Colon (tissue), 2 donors: ENCODE measurements at regions not wholly inside any gene's neighbourhood (a gene's known extent, or its start where the extent isn't known, plus 50 kb on each side); places are given as distances from the start of the nearest gene placed in this dataset.
"Not testable (repeated sequence)": the region's sequence is repeated elsewhere in the genome, so short reads cannot be mapped to it uniquely, and the experiment has no call there.

ENCODE experiments used
- FAIRE-seq: peaks from 2 replicates; lab custom pipeline; 2012; peaks lifted over from hg19 to GRCh38; lab: Jason Lieb, UNC
- donor health status: control.
- donor health status: control.

DNA sequence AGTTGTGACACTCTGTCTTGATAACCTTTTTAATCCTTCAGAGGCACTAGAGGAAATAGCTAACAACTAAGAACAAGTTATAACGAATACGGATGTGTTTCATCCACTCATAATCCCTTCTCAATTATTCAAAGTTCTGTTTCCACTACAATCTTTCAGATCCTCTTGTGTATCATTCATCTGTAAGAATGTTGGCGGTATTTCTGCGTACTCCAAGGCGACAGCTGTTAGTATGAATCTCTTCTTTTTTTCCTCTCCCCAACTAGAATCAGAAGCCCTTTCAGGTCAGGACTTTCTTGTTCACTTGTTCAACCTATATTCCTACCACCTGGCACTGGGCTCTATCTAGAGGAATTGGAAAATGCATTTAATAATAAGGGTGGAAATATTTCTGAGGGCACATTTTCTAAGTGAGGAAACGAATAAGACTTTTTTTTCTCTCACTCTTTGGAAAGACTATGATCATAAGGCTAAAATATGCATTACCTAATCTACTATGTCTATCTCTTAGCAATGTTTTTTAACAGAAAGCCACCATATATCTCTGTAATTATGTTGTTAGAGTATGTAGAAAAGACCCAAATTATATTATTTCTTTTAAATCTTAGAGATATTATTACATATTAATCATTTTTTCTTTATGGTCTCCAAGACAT is 492.9 kb downstream of the PCDH20 start:
- no peak for FAIRE-seq

DNA sequence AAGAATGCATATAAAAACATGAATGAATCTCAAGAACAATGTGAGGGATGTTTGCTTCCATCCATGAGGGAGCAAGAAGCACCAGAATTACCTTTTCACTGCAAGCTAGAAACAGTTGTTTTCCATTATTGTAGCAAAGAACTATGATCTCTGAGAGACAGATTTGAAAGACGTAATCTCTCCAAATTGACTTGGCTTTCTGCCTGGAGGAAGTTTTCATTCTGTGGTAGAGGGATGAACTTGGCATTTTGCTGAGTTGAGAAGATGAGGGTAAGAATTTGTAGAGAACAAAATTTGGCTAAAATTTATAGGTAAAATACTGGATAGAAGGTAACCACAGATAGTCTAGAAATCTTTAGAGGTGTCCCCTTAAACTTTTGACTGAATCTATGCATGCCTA is 496.8 kb downstream of the TDRD3 start:
- FAIRE-seq: no peak

DNA sequence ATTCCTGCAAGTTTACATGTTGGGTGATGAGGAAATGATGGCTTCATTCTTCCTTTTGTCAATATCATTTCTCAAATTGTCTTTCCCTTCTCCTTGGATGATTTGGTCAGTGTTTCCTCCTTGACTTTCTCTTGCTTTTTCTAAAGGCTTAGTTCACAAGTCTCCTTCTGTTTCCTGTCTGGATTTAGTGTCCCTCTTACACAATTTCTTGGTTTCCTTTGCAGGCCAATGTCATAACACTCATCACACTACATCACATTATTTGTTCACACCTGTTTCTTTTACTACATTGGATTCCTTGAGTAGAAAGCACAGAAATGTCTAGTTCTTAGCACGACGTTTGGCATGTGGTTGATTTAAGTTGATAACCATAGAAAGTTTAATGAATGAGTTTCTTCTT is 490.7 kb downstream of the TDRD3 start:
- no peak for FAIRE-seq

- no peak for FAIRE-seq
These were observed 484.5 kb downstream of the TDRD3 start for GRCh38 chr13:60881507-60881906.

- FAIRE-seq: no peak
These were observed 476.1 kb downstream of the TDRD3 start for GRCh38 chr13:60873116-60873515.

GRCh38 chr13:60869941-60870613 is 473.1 kb downstream of the TDRD3 start:
- FAIRE-seq: no peak

GRCh38 chr13:60869225-60869624 is 472.2 kb downstream of the TDRD3 start:
- no peak for FAIRE-seq

- FAIRE-seq: no peak
These were observed 465.0 kb downstream of the TDRD3 start for GRCh38 chr13:60862036-60862435.

DNA sequence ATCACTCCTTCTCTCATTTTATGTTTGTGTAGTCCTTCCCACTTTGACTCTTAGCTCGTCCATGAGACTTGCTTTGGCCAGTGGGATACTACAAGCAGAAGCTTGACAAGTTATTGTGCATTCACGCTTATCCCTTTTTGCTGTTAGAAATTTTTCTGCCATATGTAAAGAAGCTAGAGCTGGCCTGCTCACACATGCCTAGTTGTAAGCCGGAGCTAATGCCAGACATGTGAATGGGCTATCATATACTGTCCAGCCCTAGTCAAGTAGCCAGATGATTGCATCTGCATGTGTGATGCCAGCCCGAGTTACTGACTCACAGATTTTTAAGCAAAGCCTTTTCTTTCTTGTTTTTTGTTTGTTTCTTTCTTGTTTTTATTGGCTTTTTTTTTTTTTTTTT is 460.7 kb downstream of the TDRD3 start:
- no peak for FAIRE-seq

- no peak for FAIRE-seq
These were observed 455.9 kb downstream of the TDRD3 start for GRCh38 chr13:60852886-60853285.

- no peak for FAIRE-seq
These were observed 454.4 kb downstream of the TDRD3 start for GRCh38 chr13:60851378-60851777.

DNA sequence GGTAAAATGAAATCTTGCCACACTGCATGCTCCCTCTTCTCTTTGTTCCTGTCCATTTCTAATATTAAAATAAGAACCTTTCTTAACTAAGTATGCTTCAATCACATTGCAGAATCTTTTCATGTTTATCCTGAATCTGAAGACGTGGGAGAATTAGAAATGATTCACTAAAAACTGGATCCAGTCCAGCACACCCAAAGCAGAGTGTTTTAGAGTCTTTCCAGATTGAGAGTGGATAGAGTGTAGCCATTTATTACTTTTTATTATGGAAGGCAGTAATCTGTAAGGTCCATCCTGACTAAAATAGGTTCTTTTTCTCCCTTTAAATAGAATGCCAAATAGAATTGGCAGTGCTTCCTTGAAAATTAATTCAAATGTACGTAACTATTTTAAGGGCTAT is 453.5 kb downstream of the TDRD3 start:
- no peak for FAIRE-seq

- no peak for FAIRE-seq
These were observed 441.6 kb downstream of the TDRD3 start for GRCh38 chr13:60838581-60838980.

DNA sequence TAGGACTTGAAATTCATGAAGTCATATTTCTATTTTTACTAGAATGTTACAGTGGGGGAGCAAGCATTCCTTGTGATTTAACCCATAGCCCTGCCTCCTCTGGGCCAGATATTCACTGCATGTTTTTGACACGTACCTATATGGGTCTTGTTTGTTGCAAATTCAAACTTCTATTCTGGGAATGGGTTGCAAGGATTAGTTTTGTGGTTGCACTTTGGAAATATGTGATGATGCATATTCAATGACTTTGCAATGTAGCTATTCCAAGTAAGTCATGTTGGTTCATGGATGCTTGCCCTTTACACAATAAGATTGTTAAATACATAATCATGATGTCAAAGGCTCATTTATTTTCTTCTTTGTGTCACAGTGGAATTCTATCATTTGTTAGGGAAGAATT is 440.8 kb downstream of the TDRD3 start:
- no peak for FAIRE-seq

DNA sequence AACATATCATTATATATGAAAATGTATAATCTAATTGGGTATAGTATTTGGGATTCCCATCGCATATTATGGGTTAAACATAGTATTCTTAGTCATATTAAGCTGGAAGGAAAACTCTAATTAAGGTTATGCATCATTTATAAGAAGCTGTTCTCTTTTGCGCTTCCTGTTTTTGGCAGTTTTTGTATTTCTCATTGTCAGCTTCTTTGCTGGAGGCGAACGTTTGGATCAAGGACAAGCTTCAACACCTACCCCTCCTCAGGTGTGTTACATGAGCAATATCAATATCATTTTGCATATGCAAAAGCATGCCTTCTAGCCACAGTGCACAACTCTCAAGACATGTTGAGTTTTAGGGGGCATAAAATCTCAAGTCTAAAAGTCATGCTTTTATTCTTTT is 439.8 kb downstream of the TDRD3 start:
- FAIRE-seq: no peak

DNA sequence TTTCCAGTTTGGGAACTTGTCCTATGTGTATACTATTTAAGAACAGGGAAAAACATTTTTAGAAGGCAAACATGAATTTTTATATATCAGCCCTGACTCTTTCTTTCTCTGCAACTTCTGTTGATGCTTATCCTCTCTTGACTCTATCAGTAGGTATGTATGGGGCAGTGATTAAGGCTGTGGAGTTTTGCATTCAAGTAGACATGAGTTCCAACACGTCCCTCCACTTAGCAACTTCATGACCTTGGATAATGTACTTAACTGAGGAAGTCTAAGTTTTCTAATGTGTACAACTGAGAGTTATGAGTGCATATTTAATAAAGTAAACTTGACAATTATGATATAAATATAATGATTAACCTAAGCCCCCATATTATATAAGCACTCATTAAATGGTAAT is 414.6 kb downstream of the TDRD3 start:
- no peak for FAIRE-seq

DNA sequence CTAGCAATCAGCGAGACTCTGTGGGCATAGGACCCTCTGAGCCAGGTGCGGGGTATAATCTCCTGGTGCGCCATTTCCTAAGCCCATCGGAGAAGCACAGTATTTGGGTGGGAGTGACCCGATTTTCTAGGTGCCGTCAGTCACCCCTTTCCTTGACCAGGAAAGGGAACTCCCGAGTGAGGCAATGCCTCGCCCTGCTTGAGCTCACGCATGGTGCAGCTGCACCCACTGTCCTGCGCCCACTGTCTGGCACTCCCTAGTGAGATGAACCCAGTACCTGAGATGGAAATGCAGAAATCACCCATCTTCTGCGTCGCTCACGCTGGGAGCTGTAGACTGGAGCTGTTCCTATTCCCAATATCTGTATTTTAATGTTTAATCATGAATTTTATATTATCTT is 408.6 kb downstream of the TDRD3 start:
- FAIRE-seq: not testable (repeated sequence)

DNA sequence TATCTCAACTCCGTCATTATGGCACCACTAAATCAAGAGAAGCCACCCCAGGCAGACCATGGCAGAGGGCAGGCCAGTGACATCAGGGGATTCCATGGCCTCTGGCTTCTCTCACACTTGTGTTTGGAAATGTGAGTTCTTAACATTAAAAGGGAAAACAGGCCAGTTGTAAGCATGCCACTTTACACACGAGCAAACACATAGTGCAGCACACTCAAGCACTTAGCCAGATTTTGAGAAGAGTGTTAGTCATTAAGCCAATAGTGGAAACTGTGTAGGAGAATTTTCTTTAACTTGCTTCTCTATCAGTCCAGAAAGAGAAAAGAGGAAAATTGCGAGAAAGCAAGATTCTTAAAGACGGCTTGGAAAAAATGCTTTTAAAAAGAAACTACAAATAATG is 401.5 kb downstream of the TDRD3 start:
- no peak for FAIRE-seq

- FAIRE-seq: no peak
These were observed 400.1 kb downstream of the TDRD3 start for GRCh38 chr13:60797112-60797511.

- no peak for FAIRE-seq
These were observed 397.7 kb downstream of the TDRD3 start for GRCh38 chr13:60794751-60795150.

GRCh38 chr13:60790620-60791019 is 393.6 kb downstream of the TDRD3 start:
- FAIRE-seq: no peak

GRCh38 chr13:60788156-60788829 is 391.3 kb downstream of the TDRD3 start:
- no peak for FAIRE-seq

DNA sequence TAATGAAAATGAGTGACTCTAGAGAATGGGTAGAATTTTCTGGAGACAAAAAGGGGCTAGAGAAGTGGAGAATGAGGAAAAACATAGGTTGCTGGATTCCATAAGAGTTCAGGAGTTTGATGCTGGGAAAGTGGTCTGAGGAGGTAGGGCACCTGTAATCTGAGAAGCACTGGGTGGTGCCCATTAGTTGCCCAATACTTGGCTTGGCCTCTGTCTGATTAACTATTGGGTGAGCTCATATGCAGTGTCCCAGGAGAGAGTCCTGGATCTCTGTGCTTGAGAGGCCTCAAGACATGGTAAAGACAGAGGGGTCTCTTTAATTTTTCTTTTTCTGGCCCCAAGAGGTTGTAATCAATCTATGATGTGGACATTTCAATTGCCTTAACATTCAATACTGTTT is 390.1 kb downstream of the TDRD3 start:
- no peak for FAIRE-seq

DNA sequence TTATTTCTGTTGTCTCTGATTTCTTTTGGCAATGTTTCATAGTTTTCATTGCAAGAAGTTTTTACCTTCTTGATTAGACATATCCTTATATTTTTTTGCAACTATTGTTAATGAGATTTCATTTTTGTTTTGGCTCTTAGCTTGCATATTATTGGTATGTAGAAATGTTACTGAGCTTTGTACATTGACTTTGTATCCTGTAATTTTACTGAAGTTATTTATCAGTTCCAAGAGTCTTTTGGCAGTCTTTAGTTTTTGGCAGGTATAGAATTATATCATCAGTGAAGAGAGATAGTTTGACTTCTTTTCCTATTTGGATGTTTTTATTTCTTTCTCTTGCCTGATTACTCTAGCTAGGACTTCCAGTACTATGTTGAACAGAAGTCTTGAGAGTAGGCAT is 375.7 kb downstream of the TDRD3 start:
- FAIRE-seq: no peak
